Subcutaneous abdominal adipose tissue (tissue), 5 donors: ENCODE measurements at regions not wholly inside any gene's neighbourhood (a gene's known extent, or its start where the extent isn't known, plus 50 kb on each side); places are given as distances from the start of the nearest gene placed in this dataset.

Source experiments
- H3K27ac ChIP-seq: one replicate; pipeline ENCODE4 v1.7.0; 2013; ENCODE audit warnings: low read depth, mild to moderate bottlenecking, inconsistent platforms, low read length, moderate library complexity
- H3K27me3 ChIP-seq, 5 donors: one replicate each; pipeline ENCODE4 v1.7.0; 2013; ENCODE audit warnings: low read length in 5 of 5, inconsistent platforms in 1 of 5; ENCODE audit not compliant: control insufficient read depth in 5 of 5, insufficient read depth in 4 of 5
- H3K36me3 ChIP-seq, 5 donors: one replicate each; pipeline ENCODE4 v1.7.0; 2013; ENCODE audit warnings: low read length in 5 of 5; ENCODE audit not compliant: control insufficient read depth in 5 of 5, insufficient read depth in 5 of 5
- H3K4me1 ChIP-seq, 5 donors: one replicate each; pipeline ENCODE4 v1.7.0; 2013; ENCODE audit warnings: low read length in 5 of 5, mild to moderate bottlenecking in 3 of 5, moderate library complexity in 1 of 5; ENCODE audit not compliant: control insufficient read depth in 5 of 5, insufficient read depth in 5 of 5
- H3K4me3 ChIP-seq, 5 donors: one replicate each; pipeline ENCODE4 v1.7.0; 2013; ENCODE audit warnings: low read length in 5 of 5, low read depth in 1 of 5
- H3K9ac ChIP-seq, 5 donors: one replicate each; pipeline ENCODE4 v1.7.0; 2013; ENCODE audit warnings: low read length in 5 of 5, mild to moderate bottlenecking in 4 of 5, moderate library complexity in 3 of 5
- H3K9me3 ChIP-seq, 5 donors: one replicate each; pipeline ENCODE4 v1.7.0; 2013; ENCODE audit warnings: low read length in 5 of 5; ENCODE audit not compliant: control insufficient read depth in 5 of 5
- donor health status: healthy.
- donor health status: healthy.
- donor health status: healthy.
- donor health status: healthy.
- donor health status: healthy.

DNA sequence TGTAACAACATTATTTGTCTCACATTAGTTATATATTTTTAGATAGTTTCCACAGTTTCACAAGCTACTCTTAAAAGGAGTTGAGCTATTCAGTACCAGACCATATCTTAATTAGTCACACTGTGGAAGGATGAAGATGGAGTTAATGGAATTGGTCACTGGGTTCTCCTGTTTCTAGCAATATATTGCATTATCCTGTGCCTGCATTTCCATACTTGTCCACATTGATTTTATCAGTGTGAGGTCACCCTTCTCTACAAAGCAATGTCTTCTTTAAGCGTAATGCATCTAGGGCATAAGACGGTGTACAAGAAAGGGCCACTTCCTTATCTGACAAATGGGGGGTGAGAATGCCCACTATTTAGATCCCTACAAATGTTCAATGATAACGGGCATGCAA lies 216.8 kb upstream of the TANK start:
- Histone ChIP-seq H3K27ac (no peak overlapping the region), H3K9me3 (no peaks in the 10 kb centered on the region), H3K4me3 (no peak overlapping the region), H3K9ac (no peak overlapping the region), H3K36me3 (no peaks in the 10 kb centered on the region), H3K27me3 (no peaks in the 10 kb centered on the region), H3K4me1 (no peaks in the 10 kb centered on the region)

DNA sequence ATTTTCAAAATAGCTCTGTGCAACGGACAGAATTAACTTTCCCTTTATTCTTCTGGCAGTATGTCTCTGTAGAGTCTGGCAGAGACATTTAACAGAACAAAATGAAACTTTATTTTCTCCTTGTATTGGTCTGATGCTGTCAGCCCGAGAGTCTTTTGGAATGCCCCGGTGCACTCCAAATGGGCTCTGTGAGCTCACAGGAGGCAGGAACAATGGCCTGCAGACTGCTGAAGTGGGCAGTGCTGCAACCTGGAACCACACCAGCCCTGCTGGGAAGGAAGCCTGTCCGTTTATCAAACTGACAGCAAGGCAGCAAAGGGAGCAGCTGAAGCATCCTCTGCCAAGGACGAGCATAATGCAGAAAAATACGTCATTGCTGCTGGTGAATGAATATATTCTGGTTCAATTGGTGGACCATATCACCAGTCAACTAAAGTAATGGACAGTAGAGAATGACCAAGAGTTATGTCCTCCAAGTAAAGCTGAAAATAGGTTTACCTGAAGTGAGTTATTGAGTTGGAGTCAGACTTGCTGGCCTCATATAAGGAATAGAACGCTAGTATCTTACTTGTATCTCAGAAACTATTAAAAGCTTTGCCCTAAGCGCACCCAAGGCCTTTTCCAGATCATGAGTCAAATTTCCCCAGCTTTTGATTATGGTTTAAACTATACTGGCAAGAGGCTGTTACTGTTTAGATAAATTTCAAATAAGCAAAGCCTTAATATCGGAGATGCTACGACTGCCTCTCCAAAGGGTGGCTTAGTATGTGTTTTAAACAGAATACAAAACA lies 207.6 kb upstream of the TANK start:
- peak overlapping the region in 2 of 5 donors; percentile 19 to 24 for H3K9ac ChIP-seq
- H3K9me3 ChIP-seq = no peaks in the 10 kb centered on the region
- H3K4me1 ChIP-seq = peaks cover 1 to 38% (median 28%) of the 10 kb centered on the region in 5 donors
- H3K4me3 ChIP-seq = peak overlapping the region; percentile 32 to 56 (median 45)
- no peaks in the 10 kb centered on the region for H3K27me3 ChIP-seq
- H3K36me3 ChIP-seq = no peaks in the 10 kb centered on the region
- H3K27ac ChIP-seq = no peak overlapping the region

DNA sequence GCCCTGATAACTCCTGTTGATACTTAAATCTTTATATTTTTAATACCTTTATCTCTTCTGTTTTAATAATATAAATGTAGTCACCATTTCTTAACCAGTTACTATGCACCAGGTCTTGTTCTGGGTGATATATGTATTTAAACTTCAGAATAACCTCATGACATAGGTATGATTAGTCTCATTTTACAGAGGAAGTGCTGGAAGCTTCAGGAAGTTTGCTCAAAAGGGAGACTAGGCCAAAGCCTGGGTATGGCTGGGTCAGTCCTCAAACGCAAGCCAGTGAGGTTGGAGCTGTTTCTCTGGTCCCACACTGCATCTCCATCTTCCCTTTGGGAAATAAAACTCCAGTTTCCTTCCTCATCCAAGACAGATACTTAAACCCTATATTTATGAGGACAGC lies 204.7 kb upstream of the TANK start:
- Histone ChIP-seq H3K4me3 (no peak overlapping the region), H3K4me1 (peaks cover 1 to 38% (median 28%) of the 10 kb centered on the region in 5 donors), H3K27me3 (no peaks in the 10 kb centered on the region), H3K27ac (peak overlapping the region; percentile 66), H3K9me3 (no peaks in the 10 kb centered on the region), H3K36me3 (no peaks in the 10 kb centered on the region), H3K9ac (peak overlapping the region in 1 of 5 donors; percentile 28)

DNA sequence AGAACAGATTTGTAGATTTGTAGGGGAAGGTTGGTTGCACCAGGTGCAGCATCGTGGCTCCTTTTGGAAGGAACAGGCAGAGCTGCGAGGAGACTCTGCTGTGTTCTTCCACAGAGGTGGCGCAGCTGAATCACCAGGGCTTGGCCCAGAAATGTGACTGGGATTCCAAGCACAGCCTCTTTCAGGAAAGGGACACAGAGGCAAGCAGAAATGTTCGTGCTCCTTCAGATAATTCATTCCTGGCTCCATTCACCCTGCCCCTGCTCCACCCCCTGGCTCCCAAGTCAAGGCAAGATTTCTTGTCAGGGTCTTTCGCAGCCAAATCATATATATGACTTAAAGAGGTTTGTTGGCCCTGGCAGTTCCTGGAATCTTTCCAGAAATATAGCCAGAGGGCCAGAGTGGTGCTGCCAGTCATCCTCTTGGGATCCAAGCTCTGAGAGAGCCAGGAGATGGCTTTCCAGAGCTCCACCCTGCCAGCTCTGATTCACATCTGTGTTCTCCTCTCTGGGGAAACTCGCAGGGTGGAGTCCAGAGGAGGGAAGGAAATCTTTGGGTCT lies 203.9 kb upstream of the TANK start:
- H3K9ac ChIP-seq = no peak overlapping the region
- H3K27me3 ChIP-seq = no peaks in the 10 kb centered on the region
- peaks cover 1 to 38% (median 28%) of the 10 kb centered on the region in 5 donors for H3K4me1 ChIP-seq
- no peaks in the 10 kb centered on the region for H3K36me3 ChIP-seq
- no peaks in the 10 kb centered on the region for H3K9me3 ChIP-seq
- no peak overlapping the region for H3K4me3 ChIP-seq
- peak overlapping the region; percentile 66 for H3K27ac ChIP-seq

DNA sequence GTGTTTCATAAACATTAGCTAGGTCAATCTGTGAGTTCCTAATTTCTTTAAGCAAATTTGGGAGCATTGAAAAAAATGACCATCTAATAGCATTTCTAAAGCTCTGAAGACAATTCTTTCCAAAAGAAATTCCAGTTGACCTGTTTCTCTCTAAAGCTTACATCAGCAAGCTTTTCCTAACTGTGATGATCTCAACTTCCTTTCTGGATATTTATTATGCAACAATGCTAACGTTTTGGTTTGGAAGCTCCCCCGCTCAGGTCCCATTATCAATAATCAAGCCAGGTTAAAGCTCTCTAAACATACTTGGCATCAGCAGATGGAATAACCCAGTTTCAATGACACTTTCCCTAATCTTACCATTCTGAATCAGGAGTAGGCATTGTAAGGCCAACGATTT lies 196.3 kb upstream of the TANK start:
- no peaks in the 10 kb centered on the region for H3K9me3 ChIP-seq
- no peaks in the 10 kb centered on the region for H3K36me3 ChIP-seq
- no peak overlapping the region for H3K4me3 ChIP-seq
- H3K27me3 ChIP-seq = no peaks in the 10 kb centered on the region
- no peak overlapping the region for H3K9ac ChIP-seq
- H3K27ac ChIP-seq = no peak overlapping the region
- H3K4me1 ChIP-seq = peaks cover 0 to 6% (median 0%) of the 10 kb centered on the region in 5 donors

DNA sequence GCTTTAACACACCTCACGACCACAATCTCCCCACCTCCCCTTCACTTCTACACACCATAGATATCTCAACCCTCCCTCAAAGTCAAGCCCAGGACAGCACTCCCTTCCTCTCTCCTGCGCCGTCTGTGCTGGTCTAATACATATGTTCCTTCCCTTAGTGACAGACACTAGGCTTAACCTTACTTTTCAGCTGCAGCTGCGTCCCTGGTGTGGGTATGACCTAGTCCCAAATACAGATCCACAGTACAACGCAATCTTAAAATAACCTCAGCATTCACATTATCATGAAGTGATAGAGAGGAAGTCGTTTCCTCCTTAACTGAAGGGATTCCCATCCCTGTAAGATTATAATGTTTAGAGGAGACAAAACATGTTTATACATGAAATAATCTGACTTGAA lies 192.7 kb upstream of the TANK start:
- Histone ChIP-seq H3K27ac (no peak overlapping the region), H3K4me3 (no peak overlapping the region), H3K9ac (no peak overlapping the region), H3K9me3 (no peaks in the 10 kb centered on the region), H3K4me1 (peaks cover 0 to 14% (median 4%) of the 10 kb centered on the region in 5 donors), H3K27me3 (no peaks in the 10 kb centered on the region), H3K36me3 (no peaks in the 10 kb centered on the region)

DNA sequence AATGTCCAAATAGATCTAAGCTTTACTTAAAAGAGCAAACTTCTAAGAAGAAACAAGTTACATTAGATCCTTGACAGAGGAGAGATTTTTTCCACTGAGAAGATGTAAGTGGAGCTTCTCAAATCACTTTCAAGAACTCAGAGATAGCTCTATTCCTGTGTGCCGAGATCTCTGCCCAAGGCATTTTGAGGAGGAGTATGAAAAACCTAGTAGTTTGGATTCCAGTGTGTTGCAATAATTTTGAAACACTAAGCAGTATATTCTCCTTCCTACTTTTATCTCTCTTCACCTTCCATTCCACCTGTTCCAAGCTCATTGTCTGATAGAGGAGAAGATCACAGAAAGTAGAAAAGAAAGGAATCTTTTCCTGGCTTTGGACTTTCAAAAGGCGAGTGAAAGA lies 192.0 kb upstream of the TANK start:
- no peak overlapping the region for H3K4me3 ChIP-seq
- H3K4me1 ChIP-seq = peaks cover 0 to 14% (median 4%) of the 10 kb centered on the region in 5 donors
- H3K27ac ChIP-seq = no peak overlapping the region
- H3K27me3 ChIP-seq = no peaks in the 10 kb centered on the region
- no peaks in the 10 kb centered on the region for H3K9me3 ChIP-seq
- H3K9ac ChIP-seq = no peak overlapping the region
- no peaks in the 10 kb centered on the region for H3K36me3 ChIP-seq

DNA sequence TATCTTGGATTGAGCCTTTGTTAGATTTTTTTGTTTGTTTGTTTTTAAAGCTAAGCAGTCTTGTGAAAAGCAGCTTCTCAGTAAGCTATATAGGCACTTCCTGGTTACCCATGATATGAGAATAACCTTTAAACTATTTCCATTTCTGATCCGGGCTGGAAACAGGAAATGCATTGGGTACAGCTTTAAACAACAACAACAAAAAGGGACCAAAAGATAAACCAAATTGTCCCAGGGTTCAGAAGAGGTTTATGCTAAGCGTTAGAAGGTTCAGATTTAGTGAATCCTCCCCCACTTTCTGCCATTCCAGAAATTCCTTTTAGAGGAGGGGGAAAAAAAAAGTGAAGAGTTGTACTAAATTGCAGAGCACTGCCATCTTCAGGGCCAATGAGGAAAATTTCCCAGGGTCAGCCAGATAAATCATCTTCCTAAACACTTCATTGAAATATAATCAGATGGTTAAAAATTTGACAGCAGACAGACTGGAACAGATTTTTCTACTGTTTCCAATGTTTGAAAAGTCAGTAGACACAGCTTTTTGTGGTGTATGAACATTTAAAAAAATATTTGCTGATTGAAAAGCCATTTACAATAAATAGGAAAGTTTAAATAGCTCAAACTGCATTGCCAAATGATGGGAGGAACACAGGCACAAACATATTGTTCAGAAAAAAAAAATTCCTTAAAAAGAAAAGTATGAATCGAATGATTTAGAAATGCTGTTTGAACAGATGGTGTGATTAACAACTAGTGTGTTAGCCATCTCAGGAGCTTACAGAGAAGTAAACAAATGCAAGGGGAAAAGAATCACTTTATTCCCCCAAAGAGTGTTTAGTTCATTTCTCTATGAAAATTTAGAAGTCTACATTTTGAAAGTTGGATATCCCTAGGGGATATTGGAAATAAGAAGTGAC lies 189.9 kb upstream of the TANK start:
- Histone ChIP-seq H3K27me3 (no peaks in the 10 kb centered on the region), H3K36me3 (no peaks in the 10 kb centered on the region), H3K4me1 (peaks cover 0 to 14% (median 3%) of the 10 kb centered on the region in 5 donors), H3K9ac (peak overlapping the region in 2 of 5 donors; percentile 56), H3K4me3 (peak overlapping the region; percentile 17 to 57 (median 44)), H3K9me3 (no peaks in the 10 kb centered on the region), H3K27ac (peak overlapping the region; percentile 64)

DNA sequence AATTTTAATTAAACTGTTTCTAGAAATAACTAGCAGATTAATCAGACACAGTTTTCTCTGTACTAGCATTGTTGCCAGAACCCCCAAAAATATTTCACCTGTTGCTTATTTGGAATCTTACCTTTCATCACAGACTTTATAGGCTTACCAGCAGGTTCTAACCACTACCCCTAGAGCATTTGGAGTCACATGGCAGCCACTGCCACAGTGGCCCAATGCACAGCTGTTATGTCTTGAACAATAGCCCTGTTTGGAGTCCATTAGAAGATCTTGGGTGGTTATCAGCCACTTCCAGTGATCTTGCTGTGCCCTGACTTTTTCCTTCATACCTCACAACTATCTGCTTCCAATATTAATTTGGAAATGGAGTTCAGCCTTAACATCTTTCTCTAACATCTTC lies 186.2 kb upstream of the TANK start:
- H3K4me3 ChIP-seq = no peak overlapping the region
- no peaks in the 10 kb centered on the region for H3K27me3 ChIP-seq
- H3K36me3 ChIP-seq = no peaks in the 10 kb centered on the region
- H3K27ac ChIP-seq = no peak overlapping the region
- peaks cover 0 to 7% (median 3%) of the 10 kb centered on the region in 5 donors for H3K4me1 ChIP-seq
- no peak overlapping the region for H3K9ac ChIP-seq
- no peaks in the 10 kb centered on the region for H3K9me3 ChIP-seq

DNA sequence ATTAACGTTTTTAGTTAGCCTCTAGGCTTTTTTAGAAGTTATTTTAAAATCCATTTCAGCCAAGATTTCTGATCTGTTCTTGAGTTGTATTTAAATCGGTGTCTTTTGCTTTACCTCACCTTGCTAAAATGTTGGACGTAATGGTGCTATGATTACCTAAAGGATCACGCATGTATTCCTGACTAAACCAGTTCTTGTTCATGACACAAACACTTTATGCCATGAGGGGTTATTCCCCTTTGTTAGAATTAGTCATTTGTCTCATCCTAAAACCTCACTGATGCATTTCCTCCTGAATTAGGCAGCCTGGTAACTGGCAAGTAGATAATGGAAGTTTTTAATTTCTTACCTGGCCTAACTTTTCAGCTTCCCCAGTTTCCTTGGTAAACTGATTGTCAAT lies 185.4 kb upstream of the TANK start:
- no peaks in the 10 kb centered on the region for H3K9me3 ChIP-seq
- H3K9ac ChIP-seq = no peak overlapping the region
- H3K27ac ChIP-seq = no peak overlapping the region
- H3K36me3 ChIP-seq = no peaks in the 10 kb centered on the region
- no peak overlapping the region for H3K4me3 ChIP-seq
- peaks cover 0 to 7% (median 0%) of the 10 kb centered on the region in 5 donors for H3K4me1 ChIP-seq
- H3K27me3 ChIP-seq = no peaks in the 10 kb centered on the region
